ENCODE measurements at regions not wholly inside any gene's neighbourhood (a gene's known extent, or its start where the extent isn't known, plus 50 kb on each side); places are given as distances from the start of the nearest gene placed in this dataset.

- no peak overlapping the region for H3K27ac ChIP-seq (ENCODE audit: low read depth, low read length)
These were observed 415.6 kb upstream of the NPVF start for GRCh38 chr7:25643770-25644394.

GRCh38 chr7:25646726-25647413, 418.6 kb upstream of the NPVF start:
- H3K27ac ChIP-seq (ENCODE audit: low read depth, low read length): no peak overlapping the region
- H3K9me3 ChIP-seq (ENCODE audit: control insufficient read depth in 1 of 2, low read length in 2 of 2): no peaks in the 10 kb centered on the region
- H3K27me3 ChIP-seq (ENCODE audit: control insufficient read depth in 1 of 2, insufficient read depth in 2 of 2, low read length in 2 of 2): no peaks in the 10 kb centered on the region
- no peak overlapping the region for H3K4me3 ChIP-seq (ENCODE audit: low read depth in 1 of 2, low read length in 2 of 2)
- no peaks in the 10 kb centered on the region for H3K36me3 ChIP-seq (ENCODE audit: control insufficient read depth in 1 of 2, insufficient read depth in 2 of 2, low read length in 2 of 2)
- no peaks in the 10 kb centered on the region for H3K4me1 ChIP-seq (ENCODE audit: control insufficient read depth in 1 of 2, insufficient read depth in 2 of 2, low read length in 2 of 2)
- no peak overlapping the region for H3K9ac ChIP-seq (ENCODE audit: low read depth in 1 of 2, low read length in 2 of 2)

More at GRCh38 chr7:25643770-25644394, 415.6 kb upstream of the NPVF start:
- no peaks in the 10 kb centered on the region for H3K9me3 ChIP-seq (ENCODE audit: control insufficient read depth in 1 of 2, low read length in 2 of 2)
- no peak overlapping the region for H3K9ac ChIP-seq (ENCODE audit: low read depth in 1 of 2, low read length in 2 of 2)
- no peak overlapping the region for H3K4me3 ChIP-seq (ENCODE audit: low read depth in 1 of 2, low read length in 2 of 2)
- H3K4me1 ChIP-seq (ENCODE audit: control insufficient read depth in 1 of 2, insufficient read depth in 2 of 2, low read length in 2 of 2): no peaks in the 10 kb centered on the region
- no peaks in the 10 kb centered on the region for H3K27me3 ChIP-seq (ENCODE audit: control insufficient read depth in 1 of 2, insufficient read depth in 2 of 2, low read length in 2 of 2)
- no peaks in the 10 kb centered on the region for H3K36me3 ChIP-seq (ENCODE audit: control insufficient read depth in 1 of 2, insufficient read depth in 2 of 2, low read length in 2 of 2)

GRCh38 chr7:25647872-25648271, 419.6 kb upstream of the NPVF start:
- Histone ChIP-seq H3K27ac (ENCODE audit: low read depth, low read length) (no peak overlapping the region), H3K4me3 (ENCODE audit: low read depth in 1 of 2, low read length in 2 of 2) (no peak overlapping the region), H3K4me1 (ENCODE audit: control insufficient read depth in 1 of 2, insufficient read depth in 2 of 2, low read length in 2 of 2) (no peaks in the 10 kb centered on the region), H3K9ac (ENCODE audit: low read depth in 1 of 2, low read length in 2 of 2) (no peak overlapping the region), H3K9me3 (ENCODE audit: control insufficient read depth in 1 of 2, low read length in 2 of 2) (no peaks in the 10 kb centered on the region), H3K27me3 (ENCODE audit: control insufficient read depth in 1 of 2, insufficient read depth in 2 of 2, low read length in 2 of 2) (no peaks in the 10 kb centered on the region), H3K36me3 (ENCODE audit: control insufficient read depth in 1 of 2, insufficient read depth in 2 of 2, low read length in 2 of 2) (no peaks in the 10 kb centered on the region)

GRCh38 chr7:25652366-25652765, 424.1 kb upstream of the NPVF start:
- H3K9me3 ChIP-seq (ENCODE audit: control insufficient read depth in 1 of 2, low read length in 2 of 2): no peaks in the 10 kb centered on the region
- no peaks in the 10 kb centered on the region for H3K4me1 ChIP-seq (ENCODE audit: control insufficient read depth in 1 of 2, insufficient read depth in 2 of 2, low read length in 2 of 2)
- no peak overlapping the region for H3K4me3 ChIP-seq (ENCODE audit: low read depth in 1 of 2, low read length in 2 of 2)
- no peaks in the 10 kb centered on the region for H3K27me3 ChIP-seq (ENCODE audit: control insufficient read depth in 1 of 2, insufficient read depth in 2 of 2, low read length in 2 of 2)
- no peaks in the 10 kb centered on the region for H3K36me3 ChIP-seq (ENCODE audit: control insufficient read depth in 1 of 2, insufficient read depth in 2 of 2, low read length in 2 of 2)
- H3K27ac ChIP-seq (ENCODE audit: low read depth, low read length): no peak overlapping the region
- H3K9ac ChIP-seq (ENCODE audit: low read depth in 1 of 2, low read length in 2 of 2): no peak overlapping the region

- H3K4me1 ChIP-seq (ENCODE audit: control insufficient read depth in 1 of 2, insufficient read depth in 2 of 2, low read length in 2 of 2): peaks cover 0 to 2% of the 10 kb centered on the region in 2 donors
- H3K9ac ChIP-seq (ENCODE audit: low read depth in 1 of 2, low read length in 2 of 2): no peak overlapping the region
- no peak overlapping the region for H3K27ac ChIP-seq (ENCODE audit: low read depth, low read length)
These were observed 425.1 kb upstream of the NPVF start for GRCh38 chr7:25653384-25653783.

GRCh38 chr7:25656071-25656470, 427.8 kb upstream of the NPVF start:
- Histone ChIP-seq H3K4me3 (ENCODE audit: low read depth in 1 of 2, low read length in 2 of 2) (no peak overlapping the region), H3K9me3 (ENCODE audit: control insufficient read depth in 1 of 2, low read length in 2 of 2) (no peaks in the 10 kb centered on the region), H3K9ac (ENCODE audit: low read depth in 1 of 2, low read length in 2 of 2) (no peak overlapping the region), H3K4me1 (ENCODE audit: control insufficient read depth in 1 of 2, insufficient read depth in 2 of 2, low read length in 2 of 2) (peaks cover 0 to 4% of the 10 kb centered on the region in 2 donors), H3K36me3 (ENCODE audit: control insufficient read depth in 1 of 2, insufficient read depth in 2 of 2, low read length in 2 of 2) (no peaks in the 10 kb centered on the region), H3K27ac (ENCODE audit: low read depth, low read length) (no peak overlapping the region), H3K27me3 (ENCODE audit: control insufficient read depth in 1 of 2, insufficient read depth in 2 of 2, low read length in 2 of 2) (no peaks in the 10 kb centered on the region)

More at GRCh38 chr7:25653384-25653783, 425.1 kb upstream of the NPVF start:
- Histone ChIP-seq H3K9me3 (ENCODE audit: control insufficient read depth in 1 of 2, low read length in 2 of 2) (no peaks in the 10 kb centered on the region), H3K4me3 (ENCODE audit: low read depth in 1 of 2, low read length in 2 of 2) (no peak overlapping the region), H3K36me3 (ENCODE audit: control insufficient read depth in 1 of 2, insufficient read depth in 2 of 2, low read length in 2 of 2) (no peaks in the 10 kb centered on the region), H3K27me3 (ENCODE audit: control insufficient read depth in 1 of 2, insufficient read depth in 2 of 2, low read length in 2 of 2) (no peaks in the 10 kb centered on the region)

GRCh38 chr7:25656581-25657026, 428.3 kb upstream of the NPVF start:
- H3K27me3 ChIP-seq (ENCODE audit: control insufficient read depth in 1 of 2, insufficient read depth in 2 of 2, low read length in 2 of 2): no peaks in the 10 kb centered on the region
- H3K4me1 ChIP-seq (ENCODE audit: control insufficient read depth in 1 of 2, insufficient read depth in 2 of 2, low read length in 2 of 2): peaks cover 0 to 4% of the 10 kb centered on the region in 2 donors
- H3K4me3 ChIP-seq (ENCODE audit: low read depth in 1 of 2, low read length in 2 of 2): no peak overlapping the region
- H3K9ac ChIP-seq (ENCODE audit: low read depth in 1 of 2, low read length in 2 of 2): no peak overlapping the region
- no peaks in the 10 kb centered on the region for H3K36me3 ChIP-seq (ENCODE audit: control insufficient read depth in 1 of 2, insufficient read depth in 2 of 2, low read length in 2 of 2)
- no peak overlapping the region for H3K27ac ChIP-seq (ENCODE audit: low read depth, low read length)
- H3K9me3 ChIP-seq (ENCODE audit: control insufficient read depth in 1 of 2, low read length in 2 of 2): no peaks in the 10 kb centered on the region

GRCh38 chr7:25658375-25658774, 430.1 kb upstream of the NPVF start:
- Histone ChIP-seq H3K9ac (ENCODE audit: low read depth in 1 of 2, low read length in 2 of 2) (no peak overlapping the region), H3K36me3 (ENCODE audit: control insufficient read depth in 1 of 2, insufficient read depth in 2 of 2, low read length in 2 of 2) (no peaks in the 10 kb centered on the region), H3K4me3 (ENCODE audit: low read depth in 1 of 2, low read length in 2 of 2) (no peak overlapping the region), H3K9me3 (ENCODE audit: control insufficient read depth in 1 of 2, low read length in 2 of 2) (no peaks in the 10 kb centered on the region), H3K27ac (ENCODE audit: low read depth, low read length) (no peak overlapping the region), H3K27me3 (ENCODE audit: control insufficient read depth in 1 of 2, insufficient read depth in 2 of 2, low read length in 2 of 2) (no peaks in the 10 kb centered on the region), H3K4me1 (ENCODE audit: control insufficient read depth in 1 of 2, insufficient read depth in 2 of 2, low read length in 2 of 2) (peaks cover 0 to 10% of the 10 kb centered on the region in 2 donors)

- Histone ChIP-seq H3K9me3 (ENCODE audit: control insufficient read depth in 1 of 2, low read length in 2 of 2) (no peaks in the 10 kb centered on the region), H3K27me3 (ENCODE audit: control insufficient read depth in 1 of 2, insufficient read depth in 2 of 2, low read length in 2 of 2) (peaks cover 0 to 5% of the 10 kb centered on the region in 2 donors), H3K36me3 (ENCODE audit: control insufficient read depth in 1 of 2, insufficient read depth in 2 of 2, low read length in 2 of 2) (no peaks in the 10 kb centered on the region), H3K27ac (ENCODE audit: low read depth, low read length) (no peak overlapping the region), H3K4me3 (ENCODE audit: low read depth in 1 of 2, low read length in 2 of 2) (no peak overlapping the region), H3K9ac (ENCODE audit: low read depth in 1 of 2, low read length in 2 of 2) (no peak overlapping the region), H3K4me1 (ENCODE audit: control insufficient read depth in 1 of 2, insufficient read depth in 2 of 2, low read length in 2 of 2) (peaks cover 5 to 16% of the 10 kb centered on the region in 2 donors)
These were observed 431.6 kb upstream of the NPVF start for GRCh38 chr7:25659841-25660240.

- H3K9ac ChIP-seq (ENCODE audit: low read depth in 1 of 2, low read length in 2 of 2): no peak overlapping the region
- no peak overlapping the region for H3K27ac ChIP-seq (ENCODE audit: low read depth, low read length)
- H3K36me3 ChIP-seq (ENCODE audit: control insufficient read depth in 1 of 2, insufficient read depth in 2 of 2, low read length in 2 of 2): no peaks in the 10 kb centered on the region
- H3K4me1 ChIP-seq (ENCODE audit: control insufficient read depth in 1 of 2, insufficient read depth in 2 of 2, low read length in 2 of 2): peaks cover 5 to 16% of the 10 kb centered on the region in 2 donors
- H3K27me3 ChIP-seq (ENCODE audit: control insufficient read depth in 1 of 2, insufficient read depth in 2 of 2, low read length in 2 of 2): peaks cover 0 to 5% of the 10 kb centered on the region in 2 donors
- no peaks in the 10 kb centered on the region for H3K9me3 ChIP-seq (ENCODE audit: control insufficient read depth in 1 of 2, low read length in 2 of 2)
- no peak overlapping the region for H3K4me3 ChIP-seq (ENCODE audit: low read depth in 1 of 2, low read length in 2 of 2)
These were observed 434.8 kb upstream of the NPVF start for GRCh38 chr7:25662841-25663800.
